HG02588 (cell line): ENCODE measurements at regions not wholly inside any gene's neighbourhood (a gene's known extent, or its start where the extent isn't known, plus 50 kb on each side); places are given as distances from the start of the nearest gene placed in this dataset.
"Not testable (repeated sequence)": the region's sequence is repeated elsewhere in the genome, so short reads cannot be mapped to it uniquely, and the experiment has no call there.

Experiments
- ATAC-seq: cut with Tn5 transposase; IDR thresholded peaks from one replicate; pipeline ENCODE4 v1.9.1; 2021; ENCODE audit warnings: mild to moderate bottlenecking, moderate library complexity; ENCODE audit not compliant: unreplicated experiment

DNA sequence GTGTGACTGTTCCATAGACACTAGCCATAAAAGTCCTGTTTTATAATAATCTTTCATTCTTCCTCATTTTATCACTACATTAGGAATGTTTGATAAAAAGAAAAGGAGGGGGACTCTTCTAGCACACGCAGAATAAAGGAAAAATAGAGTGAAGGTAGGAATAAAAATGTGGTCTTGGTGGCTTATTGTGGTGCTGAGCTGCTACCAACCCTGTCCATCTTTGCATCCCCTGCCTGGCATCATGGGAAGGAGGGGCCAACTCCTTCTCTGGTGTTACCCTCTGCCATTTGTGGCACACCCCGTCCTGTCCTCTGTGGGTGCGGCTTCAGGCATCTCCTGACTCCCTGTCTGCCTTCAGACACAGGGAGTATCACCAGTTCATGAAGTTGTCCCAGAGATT lies 104.9 kb upstream of the ZNF536 start:
- ATAC-seq = no peak

DNA sequence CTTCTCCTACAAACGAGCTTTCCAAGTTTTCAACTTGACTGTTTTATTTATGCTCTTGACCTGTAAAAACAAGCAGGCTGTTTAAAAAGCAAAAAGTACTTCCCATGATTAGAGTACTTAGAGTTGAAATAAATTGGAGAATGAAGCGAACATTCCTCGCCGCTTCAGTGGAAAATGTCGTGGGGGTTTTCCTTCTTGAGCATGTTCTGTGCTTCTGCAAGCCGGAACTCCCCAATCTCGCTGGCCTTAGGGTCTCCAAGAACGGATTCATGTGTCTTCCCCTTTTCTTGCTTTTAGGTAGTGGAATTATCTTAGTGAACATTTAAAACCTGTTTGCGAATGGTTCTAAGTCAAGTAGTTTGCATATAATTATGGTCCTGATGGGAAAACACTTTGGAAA lies 103.6 kb upstream of the ZNF536 start:
- ATAC-seq = no peak

DNA sequence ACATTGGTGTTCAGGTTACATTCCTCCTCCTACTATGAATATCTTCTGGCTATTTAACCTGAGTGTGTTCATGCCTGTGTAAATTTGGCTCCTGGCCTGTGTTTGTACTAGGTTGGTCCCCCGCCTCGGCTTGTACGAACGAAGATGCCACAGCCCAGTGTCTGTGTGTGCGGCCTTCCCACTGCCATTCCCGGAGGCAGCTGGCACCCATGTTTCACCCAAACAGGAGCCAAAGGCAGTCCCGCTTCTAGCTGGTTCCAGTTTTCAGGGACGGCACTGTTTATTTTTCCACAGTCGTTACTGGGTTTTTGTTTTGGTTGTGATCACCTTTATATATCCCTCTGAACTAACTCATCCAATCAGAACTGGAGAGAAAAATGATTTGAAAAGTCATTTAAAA lies 102.5 kb upstream of the ZNF536 start:
- no peak for ATAC-seq

DNA sequence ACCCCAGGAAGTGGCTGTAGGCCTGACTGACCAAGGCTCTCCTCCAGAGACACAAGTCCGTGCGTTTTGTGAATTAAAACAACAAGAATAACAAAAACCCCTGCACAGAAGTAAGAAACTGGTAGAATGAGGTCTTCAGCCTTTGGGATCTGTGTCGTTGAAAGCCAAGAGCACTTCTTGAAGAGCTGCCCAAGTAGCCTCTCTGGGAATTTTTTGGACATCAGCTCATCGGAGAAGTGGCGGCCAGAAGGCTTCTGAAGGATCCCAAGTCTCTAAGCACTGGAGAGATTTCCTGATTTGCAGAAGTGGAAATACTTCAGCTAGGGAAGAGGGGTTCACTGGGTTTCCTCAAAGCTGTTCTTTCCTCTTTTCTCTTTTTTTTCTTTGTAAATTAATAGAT lies 100.4 kb upstream of the ZNF536 start:
- ATAC-seq = no peak

DNA sequence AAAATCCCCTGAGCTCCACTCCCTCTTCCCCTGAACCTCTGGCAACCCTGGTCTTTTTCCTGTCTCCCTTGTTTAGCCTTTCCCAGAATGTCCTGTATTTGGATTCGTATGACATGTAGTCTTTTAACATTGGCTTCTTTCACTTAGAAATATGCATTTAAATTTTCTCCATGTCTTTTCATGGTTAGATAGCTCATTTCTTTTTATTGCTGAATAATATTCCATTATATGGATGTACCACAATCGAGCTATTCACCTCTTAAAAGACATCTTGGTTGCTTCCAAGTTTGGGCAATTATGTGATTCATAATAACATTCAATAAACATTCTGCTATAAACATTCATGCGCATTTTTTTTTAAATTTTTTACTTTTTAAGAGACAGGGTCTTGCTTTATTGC lies 99.6 kb upstream of the ZNF536 start:
- ATAC-seq = no peak

DNA sequence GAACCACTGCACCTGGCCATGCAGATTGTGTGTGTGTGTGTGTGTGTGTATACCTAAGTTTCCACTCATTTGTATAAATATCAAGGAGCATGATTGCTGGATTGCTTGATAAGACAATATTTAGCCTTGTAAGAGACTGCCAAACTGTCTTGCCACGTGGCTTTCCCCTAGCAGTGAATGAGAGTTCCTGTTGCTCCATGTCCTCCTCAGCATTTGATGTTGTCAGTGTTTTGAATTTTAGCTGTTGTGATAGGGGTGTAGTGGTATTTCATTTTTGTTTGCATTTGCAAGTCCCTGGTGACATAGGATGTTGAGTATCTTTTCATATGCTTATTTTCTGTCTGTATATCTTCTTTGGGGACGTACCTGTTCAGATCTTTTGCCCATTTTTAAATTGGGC lies 99.0 kb upstream of the ZNF536 start:
- ATAC-seq = no peak

DNA sequence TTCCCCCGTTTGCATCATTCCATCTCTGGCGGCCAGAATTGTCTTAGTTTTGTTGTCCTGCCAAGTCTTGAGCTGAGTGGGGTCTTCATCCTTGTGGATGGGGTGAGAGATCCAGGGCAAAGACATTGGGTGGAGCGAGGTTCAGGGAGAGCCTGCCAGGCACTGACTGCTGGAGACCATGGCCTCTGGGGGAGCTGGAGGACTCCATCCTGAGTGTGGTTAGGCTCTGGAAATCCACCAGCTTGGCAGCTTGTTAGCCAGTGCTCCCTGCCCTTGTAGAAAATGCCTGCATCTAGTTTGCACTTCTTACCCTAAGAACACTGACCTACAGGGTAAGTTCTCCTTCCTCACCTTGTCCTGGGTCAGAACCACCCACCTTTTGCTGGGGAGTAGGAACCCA lies 97.2 kb upstream of the ZNF536 start:
- ATAC-seq = no peak

DNA sequence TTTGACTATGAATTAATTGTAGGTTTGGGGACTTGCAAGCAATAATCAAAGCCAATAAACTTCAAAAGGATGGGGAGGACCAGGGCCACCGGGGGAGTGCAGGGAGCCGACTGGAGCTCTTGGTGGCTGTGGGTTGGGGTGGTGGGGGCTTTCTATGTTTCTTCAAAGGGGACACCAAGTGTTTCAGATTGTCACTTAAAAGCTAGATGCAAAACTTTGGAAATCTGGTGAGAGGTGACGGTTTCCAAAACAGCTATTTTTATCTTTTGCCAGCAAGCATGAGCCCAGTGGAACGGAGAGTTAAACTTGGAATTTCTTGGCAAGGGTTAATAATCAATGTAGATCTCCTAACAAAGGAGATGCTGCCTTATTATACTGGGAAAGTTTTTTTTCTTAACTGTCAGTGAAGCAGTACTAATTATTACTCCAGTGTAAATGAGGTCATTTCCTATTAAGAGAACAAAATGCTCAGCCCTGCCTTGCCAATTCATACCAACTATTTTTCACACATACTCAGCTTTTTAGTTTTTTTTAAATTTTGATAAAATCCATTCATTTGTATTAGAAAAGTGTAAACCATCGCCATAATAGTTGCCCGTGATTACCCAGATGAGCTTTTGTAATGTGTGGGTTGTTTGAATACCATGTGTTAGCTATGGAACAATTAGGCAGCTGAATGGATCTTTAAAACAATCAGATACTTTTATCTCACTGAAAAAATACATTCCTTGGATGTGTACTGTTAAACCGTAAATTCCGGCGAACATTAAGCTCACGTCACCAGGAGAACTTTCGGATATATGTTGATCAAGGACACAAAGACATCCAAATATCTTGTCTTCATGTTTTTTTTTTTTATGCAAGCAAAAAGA lies 95.9 kb upstream of the ZNF536 start:
- no peak for ATAC-seq

DNA sequence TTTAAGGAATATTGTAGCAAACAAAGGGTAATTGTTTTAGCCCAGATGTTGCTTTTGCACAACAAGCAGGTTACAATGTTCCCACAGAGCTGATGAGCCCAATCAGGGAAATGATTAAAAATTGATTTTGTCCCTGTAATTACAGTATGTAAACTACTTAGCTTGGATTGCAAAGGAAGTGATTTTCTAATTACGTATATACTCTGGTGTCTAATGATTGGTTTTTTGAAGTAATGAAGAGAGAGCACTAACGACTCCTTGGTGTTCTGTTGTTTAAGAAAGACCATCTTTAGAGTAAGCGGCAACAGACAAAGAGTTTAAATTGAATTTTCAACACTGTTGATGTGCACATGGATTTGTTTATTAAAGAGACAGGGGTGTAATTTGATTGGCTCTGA lies 95.3 kb upstream of the ZNF536 start:
- no peak for ATAC-seq

DNA sequence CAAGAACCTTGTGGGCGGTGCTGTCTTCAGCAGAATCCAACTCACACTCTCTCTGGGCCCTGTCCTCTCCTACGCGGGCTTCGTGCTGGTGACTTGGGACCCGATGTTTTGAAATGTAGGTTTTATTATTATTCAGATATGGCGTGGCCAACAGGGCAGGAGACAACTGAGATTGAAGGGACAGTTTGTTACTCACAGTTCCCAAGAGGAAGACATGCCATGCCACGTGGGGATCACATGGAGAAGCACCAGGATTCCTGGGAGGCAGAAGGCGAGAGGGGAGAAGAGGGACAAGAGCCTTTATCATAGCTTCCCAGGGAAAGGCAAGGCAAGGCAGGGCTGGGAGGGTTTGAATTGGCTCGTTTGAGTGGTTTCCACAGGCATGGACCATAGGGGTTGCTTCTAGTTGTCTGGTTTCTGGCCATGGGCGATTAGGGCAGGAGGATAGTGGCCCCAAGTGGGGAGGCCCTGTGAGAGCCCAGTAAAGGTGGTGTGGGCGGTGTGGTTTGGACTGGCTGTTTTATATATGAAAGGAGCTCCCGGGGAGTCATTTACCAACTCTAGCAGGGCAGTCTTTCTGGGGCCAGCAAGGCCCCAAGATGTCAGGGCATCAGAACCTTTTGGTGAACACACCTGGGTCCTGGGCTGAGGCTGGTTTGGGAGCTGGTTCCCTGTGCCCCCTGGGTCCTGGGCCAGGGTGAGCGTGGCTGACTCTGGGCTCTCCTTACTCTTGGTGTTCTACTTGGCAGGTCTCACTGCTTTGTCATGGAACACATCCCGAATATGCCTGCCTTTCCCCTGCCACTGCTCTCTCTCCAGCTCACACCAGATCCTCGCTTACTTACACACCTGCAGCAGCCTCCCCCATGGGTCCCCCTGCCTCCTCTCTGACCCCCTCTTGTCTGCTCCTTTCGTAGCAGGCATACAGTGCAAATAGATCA lies 94.0 kb upstream of the ZNF536 start:
- ATAC-seq = no peak

DNA sequence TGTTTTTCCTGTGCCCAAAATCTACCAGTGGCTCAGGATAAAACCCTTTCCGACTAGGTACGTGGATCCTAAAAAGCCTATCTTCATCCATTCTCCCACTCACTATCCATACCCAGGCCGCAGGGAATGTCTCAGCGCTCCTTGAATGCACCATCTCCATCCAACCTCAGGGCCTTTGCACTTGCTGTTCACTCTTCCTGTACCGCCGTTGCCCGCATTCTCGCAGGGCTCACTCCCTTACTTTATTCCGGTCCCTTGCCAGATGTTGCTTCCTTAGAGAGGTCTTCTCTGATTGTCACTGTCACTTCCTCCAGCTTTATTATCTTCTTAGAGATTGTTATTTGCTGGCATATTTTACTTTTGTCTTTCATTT lies 93.3 kb upstream of the ZNF536 start:
- no peak for ATAC-seq

DNA sequence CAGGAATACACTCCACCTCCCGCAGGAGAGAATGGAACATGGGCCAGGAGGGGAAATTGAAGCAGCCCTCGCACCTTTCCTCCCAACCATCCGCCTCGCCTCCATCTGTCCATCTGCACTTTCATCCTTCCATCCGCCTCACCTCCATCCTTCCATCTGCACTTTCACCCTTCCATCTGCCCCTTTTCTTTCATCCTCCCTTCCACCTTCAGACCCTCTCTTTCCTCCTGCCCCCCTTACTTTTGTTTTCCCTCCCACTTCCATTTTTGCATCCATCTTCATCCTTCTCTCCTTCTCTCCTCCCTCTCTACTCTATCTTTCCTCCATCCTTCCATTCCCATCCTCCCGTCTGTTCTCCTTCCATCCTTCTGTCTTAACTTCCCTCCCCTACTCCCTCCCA lies 92.2 kb upstream of the ZNF536 start:
- ATAC-seq = no peak

DNA sequence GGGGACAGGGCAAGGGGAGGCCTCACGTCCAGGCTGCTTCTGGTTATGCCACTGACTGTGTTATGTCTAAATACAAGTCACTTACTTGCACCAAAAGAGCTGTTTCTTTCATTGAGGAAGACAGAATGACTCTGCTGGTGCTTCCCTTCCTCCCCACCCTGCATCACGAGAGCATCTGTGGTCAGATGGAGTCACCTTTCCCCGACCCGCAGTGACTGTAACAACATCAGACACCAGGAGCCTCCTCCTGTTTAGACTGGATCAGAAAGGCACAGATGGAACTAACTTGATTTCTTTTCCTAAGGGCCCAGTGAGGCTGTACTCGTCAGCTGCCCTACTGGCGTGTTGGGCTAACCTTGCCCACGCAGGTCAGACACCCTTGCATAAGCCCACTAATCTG lies 90.3 kb upstream of the ZNF536 start:
- ATAC-seq = no peak

DNA sequence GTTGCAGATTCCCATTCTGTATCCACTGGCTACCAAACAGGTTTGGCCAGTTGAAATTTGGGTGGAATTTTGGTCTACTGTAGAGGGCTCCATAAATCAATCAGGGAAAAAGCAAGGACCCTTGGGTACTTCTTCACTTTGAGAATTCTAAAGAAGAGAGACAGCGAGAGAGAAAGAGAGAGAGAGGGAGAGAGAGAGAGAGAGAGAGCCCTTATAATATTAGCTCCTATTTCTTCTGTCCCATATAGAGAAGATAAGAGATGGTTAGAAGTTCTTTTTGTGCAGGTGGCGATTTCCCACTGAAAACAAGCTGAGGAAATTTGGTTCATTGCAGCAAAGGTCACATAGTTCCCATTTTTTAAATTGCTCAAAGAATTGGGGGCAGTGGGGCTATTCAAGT lies 88.6 kb upstream of the ZNF536 start:
- no peak for ATAC-seq

DNA sequence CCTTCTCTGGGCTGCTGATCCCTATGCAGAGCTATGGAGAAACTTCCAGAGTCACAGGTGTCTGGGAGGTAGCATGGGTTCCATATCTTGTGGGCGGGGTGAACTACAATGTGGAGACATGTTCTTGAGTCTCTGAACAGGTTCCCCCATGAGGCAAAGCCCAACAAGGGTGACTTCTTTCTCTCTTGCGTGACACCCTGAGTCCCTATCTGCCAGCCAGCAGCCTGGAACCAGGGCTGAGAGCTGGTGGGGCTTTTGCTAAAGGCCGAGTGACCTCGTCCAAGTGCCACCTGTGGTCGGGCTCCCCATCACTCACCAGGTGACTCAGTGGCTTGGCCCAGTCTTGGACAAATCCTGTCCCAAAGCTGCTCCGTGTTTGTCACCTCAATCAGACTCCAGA lies 88.0 kb upstream of the ZNF536 start:
- ATAC-seq = no peak

DNA sequence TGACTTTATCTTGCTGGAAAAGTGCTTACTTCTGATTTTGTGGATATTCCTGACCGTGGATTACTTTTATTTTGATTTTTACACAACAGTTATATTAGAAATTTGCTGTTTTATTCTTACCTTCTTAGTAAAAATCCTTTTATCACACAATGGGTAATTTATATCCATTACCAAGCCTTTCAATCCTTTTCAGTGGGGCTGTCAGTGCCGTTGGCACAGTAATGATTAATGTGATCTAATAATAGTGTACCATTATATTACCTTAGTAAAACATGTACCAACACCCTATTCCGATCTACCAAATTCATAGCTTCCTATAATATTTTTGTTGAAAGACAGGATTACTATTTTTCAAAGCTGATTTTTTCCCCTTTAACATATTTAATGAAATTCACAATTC lies 87.3 kb upstream of the ZNF536 start:
- ATAC-seq = no peak

DNA sequence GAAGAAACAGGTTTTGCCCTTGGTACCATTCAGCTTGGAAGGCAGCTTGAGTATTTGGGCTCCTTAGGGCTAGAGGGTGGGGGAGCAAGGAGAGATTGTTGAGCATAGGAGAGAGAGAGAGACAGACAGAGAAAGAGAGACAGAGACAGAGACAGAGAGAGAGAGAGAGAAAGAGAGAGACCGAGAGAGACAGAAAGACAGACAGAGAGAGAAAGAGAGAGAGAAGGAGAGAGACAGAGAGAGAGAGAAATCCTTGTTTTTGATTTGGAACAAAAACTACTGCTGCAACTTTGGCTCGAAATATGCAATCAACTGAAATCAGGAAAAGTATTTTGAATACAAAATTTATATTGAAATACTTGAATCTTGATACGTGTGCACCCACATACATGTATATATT lies 85.8 kb upstream of the ZNF536 start:
- ATAC-seq = no peak

DNA sequence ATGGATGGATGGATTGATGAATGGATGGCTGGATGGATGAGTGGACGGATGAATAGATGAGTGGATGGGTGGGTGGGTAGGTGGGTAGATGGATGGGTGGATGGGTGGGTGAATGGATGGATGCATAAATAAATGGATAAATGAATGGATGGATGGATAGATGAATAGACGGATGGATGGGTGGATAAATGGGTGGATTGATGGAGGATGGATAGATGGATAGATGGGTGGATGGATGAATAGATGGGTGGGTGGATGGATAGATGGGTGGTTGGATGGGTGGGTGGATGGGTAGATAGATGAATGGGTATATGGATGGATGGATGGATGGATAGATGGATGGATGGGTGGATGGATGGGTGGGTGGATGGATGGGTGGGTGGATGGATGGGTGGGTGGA lies 84.9 kb upstream of the ZNF536 start:
- no peak for ATAC-seq

DNA sequence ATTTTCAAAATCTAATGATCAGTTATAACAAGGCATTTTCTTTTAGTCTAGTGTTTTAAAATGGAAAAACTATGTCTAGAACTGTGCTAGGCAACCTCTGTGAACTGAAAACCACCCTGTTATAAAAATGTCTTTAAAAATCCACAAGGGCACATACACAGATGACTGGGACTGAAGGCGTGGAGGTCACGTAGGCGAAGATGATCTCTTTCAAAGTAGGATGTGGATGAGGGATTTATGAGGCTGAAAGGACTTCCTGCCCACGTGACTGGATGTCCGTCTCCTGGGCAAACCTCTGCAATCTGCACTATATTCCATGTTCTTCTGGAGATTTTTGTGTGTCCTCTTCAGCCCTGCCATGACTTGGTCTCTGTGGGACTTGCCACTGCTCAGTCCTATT lies 84.2 kb upstream of the ZNF536 start:
- ATAC-seq = no peak

DNA sequence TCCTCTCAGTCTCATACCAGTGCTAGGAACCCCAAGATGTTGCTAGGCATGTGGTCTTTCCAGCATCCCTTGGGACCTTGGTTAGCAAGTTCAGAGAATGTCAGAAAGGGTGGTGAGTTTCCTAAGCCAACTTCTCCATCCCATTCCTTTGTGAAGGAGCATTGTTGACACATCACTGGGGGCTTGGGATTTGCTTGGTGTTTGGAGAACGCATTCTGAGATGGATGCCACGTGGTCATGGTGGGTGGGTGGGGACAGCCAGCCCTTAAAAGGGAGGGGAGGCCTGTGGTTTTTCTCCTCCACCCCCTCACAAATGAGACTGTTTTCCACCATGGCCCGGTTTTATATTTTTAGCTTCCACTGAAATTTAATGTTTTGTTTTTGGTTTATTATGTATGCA lies 83.3 kb upstream of the ZNF536 start:
- no peak for ATAC-seq

DNA sequence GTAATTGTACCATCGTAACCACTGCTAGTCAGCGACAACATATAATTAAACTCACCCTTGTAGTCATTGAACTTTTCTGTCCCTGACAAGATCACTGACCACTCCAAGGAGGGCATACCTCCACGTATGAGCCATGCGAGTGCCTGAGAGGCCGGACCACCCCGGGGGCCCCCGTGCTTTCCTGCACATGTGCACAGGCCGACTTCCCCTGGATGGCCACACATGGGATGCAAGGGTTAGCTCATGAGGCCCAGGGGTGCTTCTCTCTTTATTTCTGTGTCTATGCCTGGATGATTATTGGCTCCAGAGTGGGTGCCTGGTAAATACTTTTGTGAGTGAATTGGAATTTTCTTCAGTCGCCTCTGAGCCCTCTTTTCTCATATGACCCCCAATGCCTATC lies 82.8 kb upstream of the ZNF536 start:
- no peak for ATAC-seq

DNA sequence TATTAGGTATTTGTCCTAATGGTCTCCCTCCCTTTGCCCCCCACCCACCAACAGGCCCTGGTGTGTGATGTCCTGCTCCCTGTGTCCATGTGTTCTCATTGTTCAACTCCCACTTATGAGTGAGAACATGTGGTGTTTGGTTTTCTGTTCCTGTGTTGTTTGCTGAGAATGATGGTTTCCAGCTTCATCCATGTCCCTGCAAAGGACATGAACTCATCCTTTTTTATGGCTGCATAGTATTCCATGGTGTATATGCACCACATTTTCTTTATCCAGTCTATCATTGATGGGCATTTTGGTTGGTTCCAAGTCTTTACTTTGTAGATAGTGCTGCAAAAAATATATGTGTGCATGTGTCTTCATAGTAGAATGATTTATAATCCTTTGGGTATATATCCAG lies 81.4 kb upstream of the ZNF536 start:
- not testable (repeated sequence) for ATAC-seq
